Astrocyte (in vitro differentiated cells and primary cell): ENCODE measurements at regions not wholly inside any gene's neighbourhood (a gene's known extent, or its start where the extent isn't known, plus 50 kb on each side); places are given as distances from the start of the nearest gene placed in this dataset.

Experiments
- EZH2 ChIP-seq: IDR thresholded peaks from 2 replicates; pipeline ENCODE4 v1.6.1; 2012; ENCODE audit warnings: mild to moderate bottlenecking, low read length, inconsistent platforms; ENCODE audit not compliant: insufficient read depth
- TF ChIP-seq, protein P1 (sequence below): IDR thresholded peaks from 2 replicates; pipeline ENCODE4 v1.5.1; 2011; ENCODE audit warnings: low read depth, mild to moderate bottlenecking, inconsistent platforms, low read length, moderate library complexity; ENCODE audit not compliant: insufficient read depth

DNA sequence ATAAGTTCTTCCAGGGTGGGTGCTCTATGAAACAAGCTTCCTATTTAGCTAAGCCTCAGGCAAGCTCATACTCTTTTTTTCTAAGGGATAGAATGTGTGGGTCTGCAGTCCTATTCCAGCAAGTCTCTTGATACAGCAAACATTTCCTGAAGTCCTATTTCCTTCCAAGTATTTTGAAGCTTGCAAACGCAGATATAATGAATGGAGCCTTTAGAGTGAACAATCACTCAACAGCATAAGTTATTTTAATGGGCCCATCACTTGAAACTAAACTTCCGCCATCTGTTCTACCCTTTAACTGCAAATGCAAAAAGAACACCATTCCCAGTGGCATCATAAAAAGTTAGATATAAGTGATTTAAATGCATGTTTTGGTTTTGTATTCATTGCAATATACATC is 108.3 kb upstream of the TAPT1 start:
- TF ChIP-seq, protein P1, sequence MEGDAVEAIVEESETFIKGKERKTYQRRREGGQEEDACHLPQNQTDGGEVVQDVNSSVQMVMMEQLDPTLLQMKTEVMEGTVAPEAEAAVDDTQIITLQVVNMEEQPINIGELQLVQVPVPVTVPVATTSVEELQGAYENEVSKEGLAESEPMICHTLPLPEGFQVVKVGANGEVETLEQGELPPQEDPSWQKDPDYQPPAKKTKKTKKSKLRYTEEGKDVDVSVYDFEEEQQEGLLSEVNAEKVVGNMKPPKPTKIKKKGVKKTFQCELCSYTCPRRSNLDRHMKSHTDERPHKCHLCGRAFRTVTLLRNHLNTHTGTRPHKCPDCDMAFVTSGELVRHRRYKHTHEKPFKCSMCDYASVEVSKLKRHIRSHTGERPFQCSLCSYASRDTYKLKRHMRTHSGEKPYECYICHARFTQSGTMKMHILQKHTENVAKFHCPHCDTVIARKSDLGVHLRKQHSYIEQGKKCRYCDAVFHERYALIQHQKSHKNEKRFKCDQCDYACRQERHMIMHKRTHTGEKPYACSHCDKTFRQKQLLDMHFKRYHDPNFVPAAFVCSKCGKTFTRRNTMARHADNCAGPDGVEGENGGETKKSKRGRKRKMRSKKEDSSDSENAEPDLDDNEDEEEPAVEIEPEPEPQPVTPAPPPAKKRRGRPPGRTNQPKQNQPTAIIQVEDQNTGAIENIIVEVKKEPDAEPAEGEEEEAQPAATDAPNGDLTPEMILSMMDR, result no peak
- TF ChIP-seq EZH2, result no peak
